ENCODE measurements at regions not wholly inside any gene's neighbourhood (a gene's known extent, or its start where the extent isn't known, plus 50 kb on each side); places are given as distances from the start of the nearest gene placed in this dataset.

- Histone ChIP-seq H3K79me2 (ENCODE audit: insufficient read depth, low read length) (no peaks in the 10 kb centered on the region), H4K20me1 (ENCODE audit: insufficient read depth, low read length) (no peaks in the 10 kb centered on the region), H3K4me1 (ENCODE audit: insufficient read depth, low read length) (no peaks in the 10 kb centered on the region), H2AFZ (ENCODE audit: low read length) (no peak overlapping the region), H3K27ac (ENCODE audit: low read depth, low read length) (no peak overlapping the region), H3K4me3 (ENCODE audit: insufficient read depth, low read length) (no peak overlapping the region), H3K27me3 (ENCODE audit: insufficient read depth, low read length) (no peaks in the 10 kb centered on the region), H3K9me3 (ENCODE audit: low read depth, low read length) (no peaks in the 10 kb centered on the region), H3K36me3 (ENCODE audit: insufficient read depth, low read length) (no peaks in the 10 kb centered on the region), H3K4me2 (ENCODE audit: insufficient read depth, low read length) (no peak overlapping the region)
- no peak for DNase-seq (ENCODE audit: insufficient read length, low spot score, missing footprints)
- no peak for TF ChIP-seq CTCF (IDR thresholded peaks at IDR 0.05; ENCODE audit: extremely low read depth, low read depth, low read length)
These were observed 466.5 kb upstream of the GJE1 start for GRCh38 chr6:141666187-141666586.

- no peak overlapping the region for H2AFZ ChIP-seq (ENCODE audit: low read length)
- no peak for DNase-seq (ENCODE audit: insufficient read length, low spot score, missing footprints)
- no peak overlapping the region for H3K4me2 ChIP-seq (ENCODE audit: insufficient read depth, low read length)
- H4K20me1 ChIP-seq (ENCODE audit: insufficient read depth, low read length) = no peaks in the 10 kb centered on the region
- no peak overlapping the region for H3K4me3 ChIP-seq (ENCODE audit: insufficient read depth, low read length)
- no peak overlapping the region for H3K27ac ChIP-seq (ENCODE audit: low read depth, low read length)
- H3K79me2 ChIP-seq (ENCODE audit: insufficient read depth, low read length) = no peaks in the 10 kb centered on the region
- TF ChIP-seq CTCF (IDR thresholded peaks at IDR 0.05; ENCODE audit: extremely low read depth, low read depth, low read length) = no peak
- H3K36me3 ChIP-seq (ENCODE audit: insufficient read depth, low read length) = no peaks in the 10 kb centered on the region
- H3K27me3 ChIP-seq (ENCODE audit: insufficient read depth, low read length) = no peaks in the 10 kb centered on the region
- no peaks in the 10 kb centered on the region for H3K9me3 ChIP-seq (ENCODE audit: low read depth, low read length)
- H3K4me1 ChIP-seq (ENCODE audit: insufficient read depth, low read length) = no peaks in the 10 kb centered on the region
These were observed 468.0 kb upstream of the GJE1 start for GRCh38 chr6:141664744-141665143.

- TF ChIP-seq CTCF (IDR thresholded peaks at IDR 0.05; ENCODE audit: extremely low read depth, low read depth, low read length) = no peak
These were observed 473.1 kb upstream of the GJE1 start for GRCh38 chr6:141659582-141659981.

GRCh38 chr6:141658696-141659095 lies 474.0 kb upstream of the GJE1 start:
- Histone ChIP-seq H3K4me1 (ENCODE audit: insufficient read depth, low read length) (no peaks in the 10 kb centered on the region), H4K20me1 (ENCODE audit: insufficient read depth, low read length) (no peaks in the 10 kb centered on the region), H2AFZ (ENCODE audit: low read length) (no peak overlapping the region), H3K79me2 (ENCODE audit: insufficient read depth, low read length) (no peaks in the 10 kb centered on the region), H3K9me3 (ENCODE audit: low read depth, low read length) (peaks cover 2% of the 10 kb centered on the region), H3K27me3 (ENCODE audit: insufficient read depth, low read length) (no peaks in the 10 kb centered on the region), H3K36me3 (ENCODE audit: insufficient read depth, low read length) (no peaks in the 10 kb centered on the region), H3K27ac (ENCODE audit: low read depth, low read length) (no peak overlapping the region), H3K4me2 (ENCODE audit: insufficient read depth, low read length) (no peak overlapping the region), H3K4me3 (ENCODE audit: insufficient read depth, low read length) (no peak overlapping the region)
- TF ChIP-seq CTCF (IDR thresholded peaks at IDR 0.05; ENCODE audit: extremely low read depth, low read depth, low read length) = no peak
- DNase-seq (ENCODE audit: insufficient read length, low spot score, missing footprints) = no peak

More at GRCh38 chr6:141659582-141659981, 473.1 kb upstream of the GJE1 start:
- H4K20me1 ChIP-seq (ENCODE audit: insufficient read depth, low read length) = no peaks in the 10 kb centered on the region
- no peak overlapping the region for H3K4me3 ChIP-seq (ENCODE audit: insufficient read depth, low read length)
- DNase-seq (ENCODE audit: insufficient read length, low spot score, missing footprints) = no peak
- peaks cover 2% of the 10 kb centered on the region for H3K9me3 ChIP-seq (ENCODE audit: low read depth, low read length)
- no peak overlapping the region for H2AFZ ChIP-seq (ENCODE audit: low read length)
- no peak overlapping the region for H3K27ac ChIP-seq (ENCODE audit: low read depth, low read length)
- no peaks in the 10 kb centered on the region for H3K79me2 ChIP-seq (ENCODE audit: insufficient read depth, low read length)
- H3K4me2 ChIP-seq (ENCODE audit: insufficient read depth, low read length) = no peak overlapping the region
- no peaks in the 10 kb centered on the region for H3K27me3 ChIP-seq (ENCODE audit: insufficient read depth, low read length)
- H3K36me3 ChIP-seq (ENCODE audit: insufficient read depth, low read length) = no peaks in the 10 kb centered on the region
- H3K4me1 ChIP-seq (ENCODE audit: insufficient read depth, low read length) = no peaks in the 10 kb centered on the region
